GM12874 (cell line): ENCODE measurements at regions not wholly inside any gene's neighbourhood (a gene's known extent, or its start where the extent isn't known, plus 50 kb on each side); places are given as distances from the start of the nearest gene placed in this dataset.

Source experiments
- TF ChIP-seq, protein P1 (sequence below): IDR thresholded peaks from 2 replicates; pipeline ENCODE4 v1.5.1; 2011; ENCODE audit warnings: low read depth, mild to moderate bottlenecking, control low read depth, low read length, moderate library complexity; ENCODE audit not compliant: insufficient read depth

DNA sequence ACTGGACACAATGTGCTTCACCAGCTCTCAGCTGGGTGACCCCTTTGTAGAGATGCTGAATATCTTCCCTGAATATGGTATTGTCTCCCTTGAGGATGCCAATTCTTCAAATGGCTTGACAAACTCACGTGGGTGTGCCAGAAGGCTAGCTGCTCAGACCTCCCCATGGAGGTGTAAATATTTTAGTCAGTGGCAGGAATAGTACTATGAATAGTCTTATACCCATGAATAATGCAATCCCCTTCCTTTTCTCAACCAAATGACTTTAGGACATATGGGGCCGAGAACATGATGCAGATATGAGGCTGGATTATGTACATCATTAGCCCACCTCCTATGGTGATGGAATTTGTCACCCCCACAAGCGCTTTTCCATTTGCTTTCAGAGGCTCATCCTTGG is 401.8 kb downstream of the ADRA2A start:
- TF ChIP-seq, protein P1, sequence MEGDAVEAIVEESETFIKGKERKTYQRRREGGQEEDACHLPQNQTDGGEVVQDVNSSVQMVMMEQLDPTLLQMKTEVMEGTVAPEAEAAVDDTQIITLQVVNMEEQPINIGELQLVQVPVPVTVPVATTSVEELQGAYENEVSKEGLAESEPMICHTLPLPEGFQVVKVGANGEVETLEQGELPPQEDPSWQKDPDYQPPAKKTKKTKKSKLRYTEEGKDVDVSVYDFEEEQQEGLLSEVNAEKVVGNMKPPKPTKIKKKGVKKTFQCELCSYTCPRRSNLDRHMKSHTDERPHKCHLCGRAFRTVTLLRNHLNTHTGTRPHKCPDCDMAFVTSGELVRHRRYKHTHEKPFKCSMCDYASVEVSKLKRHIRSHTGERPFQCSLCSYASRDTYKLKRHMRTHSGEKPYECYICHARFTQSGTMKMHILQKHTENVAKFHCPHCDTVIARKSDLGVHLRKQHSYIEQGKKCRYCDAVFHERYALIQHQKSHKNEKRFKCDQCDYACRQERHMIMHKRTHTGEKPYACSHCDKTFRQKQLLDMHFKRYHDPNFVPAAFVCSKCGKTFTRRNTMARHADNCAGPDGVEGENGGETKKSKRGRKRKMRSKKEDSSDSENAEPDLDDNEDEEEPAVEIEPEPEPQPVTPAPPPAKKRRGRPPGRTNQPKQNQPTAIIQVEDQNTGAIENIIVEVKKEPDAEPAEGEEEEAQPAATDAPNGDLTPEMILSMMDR = no peak

DNA sequence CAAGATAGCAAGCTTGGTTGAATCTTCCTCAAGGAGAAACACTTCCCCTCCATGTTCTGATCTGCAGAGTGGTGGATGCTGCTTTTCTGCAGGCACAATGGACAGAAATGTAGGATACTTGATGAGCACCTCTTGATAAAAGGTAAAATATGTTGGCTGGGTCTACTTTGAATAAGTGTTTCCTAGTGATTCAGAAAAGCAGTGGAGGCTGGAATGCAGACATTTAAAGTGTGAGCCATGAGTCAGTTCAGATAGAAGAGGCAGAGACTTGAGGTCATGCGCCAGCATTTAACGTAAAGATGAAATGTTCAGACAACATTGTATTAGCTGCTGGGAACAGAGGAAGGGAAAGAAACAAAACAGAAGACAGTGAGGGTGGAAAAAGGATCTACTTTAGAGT is 403.1 kb downstream of the ADRA2A start:
- TF ChIP-seq, protein P1 = no peak

DNA sequence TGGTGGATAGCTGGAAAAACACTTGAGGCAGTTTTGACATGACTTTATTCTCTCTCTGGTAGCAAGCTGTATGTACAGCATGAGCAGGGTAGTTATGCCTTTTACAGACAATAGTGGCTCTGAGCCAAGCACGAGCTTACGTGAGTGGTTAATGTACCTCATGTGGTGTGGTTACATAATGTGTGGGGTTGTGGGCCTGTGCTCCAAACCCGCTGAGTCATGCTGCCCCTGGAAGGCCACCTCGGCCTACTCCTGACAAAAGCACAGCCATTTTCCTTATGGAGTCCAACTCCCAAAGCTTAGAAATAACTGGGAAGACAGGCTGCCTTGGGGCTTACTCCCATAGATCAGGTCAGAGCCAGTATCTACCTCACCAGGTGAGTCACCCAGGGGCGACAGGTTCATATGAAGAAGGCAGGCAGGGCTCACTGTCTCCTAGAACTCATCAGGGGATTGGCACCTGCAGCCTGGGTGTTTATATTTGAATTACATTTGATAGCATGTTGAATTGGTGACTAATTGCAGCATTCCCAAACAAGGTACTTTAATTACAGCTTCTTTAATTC is 404.5 kb downstream of the ADRA2A start:
- TF ChIP-seq, protein P1 = no peak

DNA sequence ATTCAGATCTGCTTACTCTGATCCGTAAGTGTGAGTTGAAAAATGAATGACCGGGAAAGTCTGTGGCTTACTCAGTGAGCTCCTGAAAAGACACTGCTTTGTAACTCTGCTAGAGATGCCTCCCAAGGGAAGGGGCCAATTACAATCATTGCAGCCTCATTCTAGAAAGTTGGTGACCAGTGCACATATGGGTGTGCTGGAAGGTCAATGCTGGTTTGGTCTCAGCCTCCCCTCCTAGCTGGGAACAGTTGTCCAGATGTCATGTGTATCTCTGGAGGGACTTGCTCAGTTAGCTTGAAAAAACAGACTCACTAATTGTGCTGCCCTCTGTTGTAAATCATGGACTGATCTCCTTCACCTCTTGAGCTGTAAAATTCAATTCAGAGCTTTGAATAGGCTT is 405.0 kb downstream of the ADRA2A start:
- TF ChIP-seq, protein P1 = no peak

DNA sequence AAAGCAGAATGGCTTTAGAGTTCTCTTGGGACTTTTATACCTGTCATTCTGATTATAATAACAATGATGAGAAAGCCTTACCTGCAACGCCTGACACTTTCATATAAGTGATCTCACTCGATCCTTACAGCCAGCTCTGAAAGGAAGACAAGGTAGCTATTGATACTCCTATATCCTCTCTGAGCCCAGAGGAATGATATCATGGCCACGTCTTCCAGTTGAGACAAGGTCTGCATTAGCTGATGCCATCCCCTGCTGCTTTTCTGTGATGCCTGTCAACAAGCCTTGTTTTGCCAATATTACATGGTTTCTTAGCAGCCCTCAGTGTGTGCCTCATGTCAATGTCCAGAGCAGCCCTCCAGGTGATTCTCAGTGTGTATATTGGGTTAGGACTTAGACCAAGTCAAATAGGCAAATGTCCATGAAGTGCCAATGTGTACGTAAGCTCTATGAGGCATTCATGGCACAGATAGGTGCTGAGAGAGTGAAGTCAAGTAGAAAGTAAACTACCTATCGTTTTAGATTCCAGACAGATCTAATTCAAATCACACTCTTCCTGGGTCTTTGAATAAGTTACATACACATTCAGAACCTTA is 405.9 kb downstream of the ADRA2A start:
- TF ChIP-seq, protein P1 = no peak

DNA sequence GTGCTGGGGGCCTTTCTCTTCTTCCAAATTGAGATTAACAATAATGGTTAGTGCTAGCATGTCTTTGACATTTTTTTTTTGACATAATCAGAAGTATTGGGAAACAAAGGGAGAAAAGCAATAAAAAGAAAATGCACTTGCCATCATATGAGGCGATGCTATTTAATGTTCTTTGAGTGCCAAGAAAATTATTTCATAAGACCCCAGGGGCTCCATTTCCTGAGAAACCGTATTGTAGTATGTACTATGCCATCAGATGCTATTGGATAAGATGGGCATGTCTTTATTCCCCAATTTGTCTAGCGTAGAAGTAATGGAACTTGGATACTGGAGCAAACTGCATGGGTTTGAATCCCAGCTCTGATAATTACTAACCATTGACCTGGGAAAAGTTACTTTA is 408.9 kb downstream of the ADRA2A start:
- TF ChIP-seq, protein P1 = no peak

DNA sequence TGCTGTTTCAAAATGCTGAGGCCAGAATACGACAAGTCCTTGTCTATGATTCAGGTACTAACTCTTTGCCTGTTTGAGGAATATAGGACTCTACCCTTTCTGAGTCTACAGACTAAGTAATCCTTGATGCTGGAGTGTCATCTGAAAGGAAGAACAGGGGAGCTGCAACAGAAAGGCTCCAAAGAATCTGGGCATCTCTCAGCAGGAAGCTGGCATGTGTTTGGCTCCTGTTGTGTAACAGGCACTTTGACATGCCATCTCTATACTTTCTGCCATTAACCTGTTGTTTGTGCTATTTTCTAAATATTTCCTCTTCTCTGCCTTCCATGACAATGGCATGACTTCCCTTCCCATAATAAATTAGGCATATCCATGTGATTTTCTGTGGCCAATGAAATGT is 409.5 kb downstream of the ADRA2A start:
- TF ChIP-seq, protein P1 = no peak
